ENCODE measurements at regions not wholly inside any gene's neighbourhood (a gene's known extent, or its start where the extent isn't known, plus 50 kb on each side); places are given as distances from the start of the nearest gene placed in this dataset.
A peak's percentile ranks its signal among the peaks of the same experiment; 100 is the strongest.

DNA sequence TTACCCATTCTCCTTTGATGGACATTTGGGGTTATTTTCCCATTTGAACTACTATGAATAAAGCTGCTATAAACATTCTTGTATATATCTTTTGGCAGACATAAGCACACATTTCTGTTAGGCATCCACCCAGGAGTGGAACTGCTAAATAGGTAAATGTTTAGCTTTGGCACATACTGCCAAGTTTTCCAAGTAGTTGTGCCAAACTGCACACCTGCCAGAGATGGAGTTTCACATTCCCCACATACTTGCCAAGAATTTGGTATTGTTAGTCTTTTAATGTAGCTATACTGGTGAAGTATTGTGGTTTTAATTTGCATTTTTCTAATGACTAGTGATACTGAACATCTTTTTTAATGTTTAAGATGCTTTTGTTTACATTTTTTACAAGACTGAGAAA is 201.0 kb downstream of the GXYLT1 start:
- H3K9me3 ChIP-seq (ENCODE audit: control insufficient read depth in 2 of 2, low read length in 2 of 2): peaks cover 0 to 3% of the 10 kb centered on the region in 2 donors
- no peaks in the 10 kb centered on the region for H3K4me1 ChIP-seq (ENCODE audit: control insufficient read depth in 2 of 2, insufficient read depth in 2 of 2, low read length in 2 of 2)
- H3K27ac ChIP-seq (ENCODE audit: low read depth in 2 of 2, low read length in 2 of 2): no peak overlapping the region
- H3K36me3 ChIP-seq (ENCODE audit: control insufficient read depth in 2 of 2, insufficient read depth in 2 of 2, low read length in 2 of 2): no peaks in the 10 kb centered on the region
- H3K27me3 ChIP-seq (ENCODE audit: control insufficient read depth in 2 of 2, insufficient read depth in 2 of 2, low read length in 2 of 2): no peaks in the 10 kb centered on the region
- no peak overlapping the region for H3K9ac ChIP-seq (ENCODE audit: low read depth in 1 of 2, low read length in 2 of 2)
- no peak overlapping the region for H3K4me3 ChIP-seq (ENCODE audit: low read length in 2 of 2)

DNA sequence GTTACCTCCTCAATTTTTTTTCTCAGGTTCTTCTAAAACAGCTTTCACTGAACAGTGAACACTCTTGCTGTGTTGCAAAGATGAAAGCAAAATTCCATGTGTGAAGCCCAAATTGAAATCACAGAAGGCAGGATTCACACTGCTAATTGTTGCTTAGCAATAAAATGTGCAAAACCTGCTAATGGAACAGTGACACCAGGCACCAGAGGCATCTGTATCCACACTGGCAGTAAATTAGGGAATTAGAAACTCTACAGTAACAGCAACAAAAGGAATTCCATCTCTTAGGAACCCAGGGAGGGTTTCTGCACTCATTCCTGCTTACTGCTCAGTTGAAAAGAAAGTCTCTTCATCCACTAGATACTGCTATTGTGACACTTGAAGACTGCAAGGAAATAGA is 202.3 kb downstream of the GXYLT1 start:
- no peaks in the 10 kb centered on the region for H3K4me1 ChIP-seq (ENCODE audit: control insufficient read depth in 2 of 2, insufficient read depth in 2 of 2, low read length in 2 of 2)
- no peak overlapping the region for H3K9ac ChIP-seq (ENCODE audit: low read depth in 1 of 2, low read length in 2 of 2)
- no peak overlapping the region for H3K27ac ChIP-seq (ENCODE audit: low read depth in 2 of 2, low read length in 2 of 2)
- H3K27me3 ChIP-seq (ENCODE audit: control insufficient read depth in 2 of 2, insufficient read depth in 2 of 2, low read length in 2 of 2): no peaks in the 10 kb centered on the region
- no peaks in the 10 kb centered on the region for H3K36me3 ChIP-seq (ENCODE audit: control insufficient read depth in 2 of 2, insufficient read depth in 2 of 2, low read length in 2 of 2)
- peaks cover 0 to 3% of the 10 kb centered on the region in 2 donors for H3K9me3 ChIP-seq (ENCODE audit: control insufficient read depth in 2 of 2, low read length in 2 of 2)
- no peak overlapping the region for H3K4me3 ChIP-seq (ENCODE audit: low read length in 2 of 2)

DNA sequence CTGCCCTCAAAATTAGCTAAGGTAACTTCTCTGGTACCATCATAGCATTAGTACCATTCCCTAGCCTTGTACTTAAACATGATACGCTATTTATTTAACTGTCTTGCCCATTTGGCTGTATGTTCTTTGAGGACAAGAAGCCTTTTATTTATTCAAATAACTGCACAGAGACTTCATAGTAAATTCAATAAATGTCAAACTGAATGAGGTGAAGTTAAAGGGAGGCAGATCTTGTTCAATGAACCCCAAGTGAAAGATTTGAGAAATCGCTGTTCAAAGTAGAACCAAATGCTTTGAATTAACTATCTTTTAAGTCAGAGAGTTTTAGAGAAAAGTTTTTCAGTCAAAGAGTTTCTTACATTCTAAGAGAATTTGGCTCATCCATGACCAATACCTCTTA is 203.6 kb downstream of the GXYLT1 start:
- H3K9ac ChIP-seq (ENCODE audit: low read depth in 1 of 2, low read length in 2 of 2): no peak overlapping the region
- H3K27me3 ChIP-seq (ENCODE audit: control insufficient read depth in 2 of 2, insufficient read depth in 2 of 2, low read length in 2 of 2): no peaks in the 10 kb centered on the region
- H3K36me3 ChIP-seq (ENCODE audit: control insufficient read depth in 2 of 2, insufficient read depth in 2 of 2, low read length in 2 of 2): no peaks in the 10 kb centered on the region
- no peaks in the 10 kb centered on the region for H3K4me1 ChIP-seq (ENCODE audit: control insufficient read depth in 2 of 2, insufficient read depth in 2 of 2, low read length in 2 of 2)
- no peak overlapping the region for H3K27ac ChIP-seq (ENCODE audit: low read depth in 2 of 2, low read length in 2 of 2)
- no peak overlapping the region for H3K4me3 ChIP-seq (ENCODE audit: low read length in 2 of 2)
- peaks cover 0 to 1% of the 10 kb centered on the region in 2 donors for H3K9me3 ChIP-seq (ENCODE audit: control insufficient read depth in 2 of 2, low read length in 2 of 2)

DNA sequence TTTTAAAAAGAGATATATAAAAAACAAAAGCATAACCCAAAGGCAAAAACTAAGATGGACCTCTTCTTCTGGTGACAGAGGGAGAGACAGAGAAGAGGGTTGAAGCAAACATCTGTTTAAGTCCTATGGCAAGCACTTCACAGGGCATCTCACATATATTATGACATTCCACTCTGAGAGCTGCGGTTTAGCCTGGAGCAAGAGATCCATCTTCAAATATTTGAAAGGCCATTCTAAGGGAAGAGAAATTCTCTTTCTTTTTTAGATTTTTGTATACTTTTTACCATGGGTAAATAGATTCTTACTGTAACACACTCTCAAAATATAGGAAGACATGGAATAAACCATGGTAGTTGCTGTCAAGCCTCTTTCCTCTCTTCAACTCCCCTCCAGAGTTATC is 204.1 kb downstream of the GXYLT1 start:
- no peaks in the 10 kb centered on the region for H3K4me1 ChIP-seq (ENCODE audit: control insufficient read depth in 2 of 2, insufficient read depth in 2 of 2, low read length in 2 of 2)
- no peak overlapping the region for H3K4me3 ChIP-seq (ENCODE audit: low read length in 2 of 2)
- no peak overlapping the region for H3K27ac ChIP-seq (ENCODE audit: low read depth in 2 of 2, low read length in 2 of 2)
- H3K36me3 ChIP-seq (ENCODE audit: control insufficient read depth in 2 of 2, insufficient read depth in 2 of 2, low read length in 2 of 2): no peaks in the 10 kb centered on the region
- H3K27me3 ChIP-seq (ENCODE audit: control insufficient read depth in 2 of 2, insufficient read depth in 2 of 2, low read length in 2 of 2): no peaks in the 10 kb centered on the region
- no peak overlapping the region for H3K9ac ChIP-seq (ENCODE audit: low read depth in 1 of 2, low read length in 2 of 2)
- H3K9me3 ChIP-seq (ENCODE audit: control insufficient read depth in 2 of 2, low read length in 2 of 2): no peaks in the 10 kb centered on the region

DNA sequence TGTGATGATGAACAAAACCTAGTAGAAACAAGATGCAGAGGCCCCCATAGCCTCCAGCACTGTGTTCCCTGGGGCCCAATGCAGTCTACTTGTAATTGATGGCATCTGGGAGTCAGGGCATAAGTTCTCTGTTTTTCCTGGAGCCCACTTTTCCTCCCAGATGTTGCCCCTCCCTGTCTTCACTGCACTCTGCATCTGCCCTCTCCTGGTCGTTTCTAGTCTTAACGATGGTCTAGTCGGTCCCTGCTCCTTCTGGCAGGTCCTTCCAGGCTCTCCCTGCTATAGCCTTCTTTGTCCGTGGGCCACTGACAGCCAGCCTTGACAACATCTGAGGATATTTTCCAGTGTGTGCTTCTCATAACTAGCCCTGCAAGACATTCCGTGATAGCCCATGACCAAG is 208.3 kb downstream of the GXYLT1 start:
- Histone ChIP-seq H3K9ac (ENCODE audit: low read depth in 1 of 2, low read length in 2 of 2) (no peak overlapping the region), H3K27me3 (ENCODE audit: control insufficient read depth in 2 of 2, insufficient read depth in 2 of 2, low read length in 2 of 2) (no peaks in the 10 kb centered on the region), H3K27ac (ENCODE audit: low read depth in 2 of 2, low read length in 2 of 2) (no peak overlapping the region), H3K4me1 (ENCODE audit: control insufficient read depth in 2 of 2, insufficient read depth in 2 of 2, low read length in 2 of 2) (peaks cover 0 to 2% of the 10 kb centered on the region in 2 donors), H3K36me3 (ENCODE audit: control insufficient read depth in 2 of 2, insufficient read depth in 2 of 2, low read length in 2 of 2) (no peaks in the 10 kb centered on the region), H3K4me3 (ENCODE audit: low read length in 2 of 2) (no peak overlapping the region), H3K9me3 (ENCODE audit: control insufficient read depth in 2 of 2, low read length in 2 of 2) (no peaks in the 10 kb centered on the region)

DNA sequence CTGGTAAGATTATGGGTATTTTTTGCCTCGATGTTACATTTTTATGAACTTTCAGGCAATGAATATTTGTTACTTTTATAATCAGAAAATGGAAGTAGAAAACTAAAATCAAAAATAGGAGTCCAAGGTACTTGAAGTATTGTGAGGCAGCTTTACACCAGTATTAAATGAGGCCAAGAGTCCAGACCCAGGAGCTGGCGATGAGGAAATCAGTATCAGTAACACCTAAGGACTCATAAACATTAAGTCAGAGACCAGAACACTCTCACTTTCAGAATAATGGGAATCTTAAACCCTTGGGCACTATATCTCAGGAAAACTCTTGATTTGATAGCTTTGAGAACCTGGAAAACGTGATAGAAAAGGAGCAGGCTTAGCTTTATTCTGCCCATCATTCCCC is 208.8 kb downstream of the GXYLT1 start:
- Histone ChIP-seq H3K4me1 (ENCODE audit: control insufficient read depth in 2 of 2, insufficient read depth in 2 of 2, low read length in 2 of 2) (peaks cover 0 to 2% of the 10 kb centered on the region in 2 donors), H3K9ac (ENCODE audit: low read depth in 1 of 2, low read length in 2 of 2) (no peak overlapping the region), H3K27ac (ENCODE audit: low read depth in 2 of 2, low read length in 2 of 2) (no peak overlapping the region), H3K27me3 (ENCODE audit: control insufficient read depth in 2 of 2, insufficient read depth in 2 of 2, low read length in 2 of 2) (no peaks in the 10 kb centered on the region), H3K9me3 (ENCODE audit: control insufficient read depth in 2 of 2, low read length in 2 of 2) (no peaks in the 10 kb centered on the region), H3K36me3 (ENCODE audit: control insufficient read depth in 2 of 2, insufficient read depth in 2 of 2, low read length in 2 of 2) (no peaks in the 10 kb centered on the region), H3K4me3 (ENCODE audit: low read length in 2 of 2) (no peak overlapping the region)

DNA sequence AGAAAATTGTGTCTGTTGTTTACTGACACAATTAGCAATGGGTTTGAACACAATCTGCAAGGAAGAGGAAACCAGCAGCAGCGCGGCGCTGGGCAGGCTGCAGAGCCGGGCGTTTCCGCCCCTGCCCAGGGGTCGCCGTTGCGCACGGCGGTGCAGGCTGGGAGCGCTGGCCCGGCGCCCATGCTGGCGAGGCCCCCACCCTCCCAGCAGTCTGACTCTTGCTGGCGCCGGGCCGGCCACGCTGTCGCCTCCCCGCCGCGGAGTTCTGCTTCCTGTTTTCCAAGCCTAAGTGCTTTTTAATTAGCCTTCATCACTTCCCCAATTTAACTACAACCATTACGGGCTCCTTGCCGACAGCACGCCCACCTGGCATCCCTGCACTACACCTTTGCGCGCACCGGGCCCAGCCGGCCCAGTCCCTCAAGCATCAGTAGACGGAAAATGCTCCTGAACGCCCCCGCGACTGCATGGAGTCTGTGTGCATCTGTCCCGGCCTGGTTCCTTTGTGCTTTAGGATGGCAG is 212.1 kb downstream of the GXYLT1 start:
- peak overlapping the region; percentile 45 to 68 for H3K4me3 ChIP-seq (ENCODE audit: low read length in 2 of 2)
- no peaks in the 10 kb centered on the region for H3K27me3 ChIP-seq (ENCODE audit: control insufficient read depth in 2 of 2, insufficient read depth in 2 of 2, low read length in 2 of 2)
- peak overlapping the region in 1 of 2 donors; percentile 12 for H3K9ac ChIP-seq (ENCODE audit: low read depth in 1 of 2, low read length in 2 of 2)
- H3K9me3 ChIP-seq (ENCODE audit: control insufficient read depth in 2 of 2, low read length in 2 of 2): no peaks in the 10 kb centered on the region
- peaks cover 0 to 2% of the 10 kb centered on the region in 2 donors for H3K4me1 ChIP-seq (ENCODE audit: control insufficient read depth in 2 of 2, insufficient read depth in 2 of 2, low read length in 2 of 2)
- H3K36me3 ChIP-seq (ENCODE audit: control insufficient read depth in 2 of 2, insufficient read depth in 2 of 2, low read length in 2 of 2): no peaks in the 10 kb centered on the region
- H3K27ac ChIP-seq (ENCODE audit: low read depth in 2 of 2, low read length in 2 of 2): no peak overlapping the region

DNA sequence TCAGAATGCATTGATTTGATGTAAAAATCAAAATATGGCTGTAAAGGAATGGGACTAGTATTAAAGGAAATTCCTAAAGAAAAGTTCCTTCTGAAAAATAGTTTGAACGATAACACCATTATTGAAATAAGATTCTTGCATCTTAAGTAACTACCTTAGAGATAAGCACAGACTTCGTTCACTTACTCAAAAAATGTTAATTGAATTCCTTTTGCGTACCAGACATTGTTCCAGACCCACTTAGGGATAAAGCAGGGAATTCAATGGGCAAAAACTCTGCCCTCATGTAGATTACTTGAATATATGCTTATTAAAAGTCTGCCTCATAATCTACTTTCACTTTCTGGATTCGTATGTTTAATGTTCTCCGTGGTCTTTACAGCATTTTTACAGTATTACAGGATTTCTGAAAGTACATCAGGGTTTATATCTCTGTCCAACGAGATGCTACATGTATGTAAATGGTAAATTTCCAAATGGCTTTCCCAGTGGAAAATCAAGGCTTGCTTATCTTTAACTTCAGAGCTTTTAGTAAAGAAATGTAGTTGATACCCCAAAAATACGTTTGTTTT is 213.7 kb downstream of the GXYLT1 start:
- H3K27ac ChIP-seq (ENCODE audit: low read depth in 2 of 2, low read length in 2 of 2): no peak overlapping the region
- peak overlapping the region in 1 of 2 donors; percentile 55 for H3K4me3 ChIP-seq (ENCODE audit: low read length in 2 of 2)
- H3K4me1 ChIP-seq (ENCODE audit: control insufficient read depth in 2 of 2, insufficient read depth in 2 of 2, low read length in 2 of 2): peaks cover 0 to 2% of the 10 kb centered on the region in 2 donors
- no peak overlapping the region for H3K9ac ChIP-seq (ENCODE audit: low read depth in 1 of 2, low read length in 2 of 2)
- H3K36me3 ChIP-seq (ENCODE audit: control insufficient read depth in 2 of 2, insufficient read depth in 2 of 2, low read length in 2 of 2): no peaks in the 10 kb centered on the region
- no peaks in the 10 kb centered on the region for H3K9me3 ChIP-seq (ENCODE audit: control insufficient read depth in 2 of 2, low read length in 2 of 2)
- H3K27me3 ChIP-seq (ENCODE audit: control insufficient read depth in 2 of 2, insufficient read depth in 2 of 2, low read length in 2 of 2): no peaks in the 10 kb centered on the region

DNA sequence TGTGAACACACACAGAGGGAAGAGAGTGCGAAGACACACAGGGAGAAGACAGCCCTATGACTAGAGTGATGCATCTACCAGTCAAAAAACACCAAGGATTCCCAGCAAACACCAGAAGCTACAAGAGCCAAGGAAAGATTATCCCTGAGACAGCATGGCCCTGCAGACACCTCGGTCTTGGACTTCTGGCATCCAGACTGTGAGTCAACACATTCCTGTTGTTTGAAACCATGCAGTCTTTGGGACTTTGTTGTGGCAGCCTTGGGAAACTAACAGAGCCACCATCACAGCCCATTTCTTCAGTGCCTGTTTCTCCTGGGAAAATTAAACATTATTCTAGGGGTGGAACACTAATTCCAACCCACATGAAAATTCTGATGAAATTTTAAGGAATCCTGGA is 220.6 kb downstream of the GXYLT1 start:
- no peaks in the 10 kb centered on the region for H3K4me1 ChIP-seq (ENCODE audit: control insufficient read depth in 2 of 2, insufficient read depth in 2 of 2, low read length in 2 of 2)
- no peaks in the 10 kb centered on the region for H3K36me3 ChIP-seq (ENCODE audit: control insufficient read depth in 2 of 2, insufficient read depth in 2 of 2, low read length in 2 of 2)
- no peaks in the 10 kb centered on the region for H3K27me3 ChIP-seq (ENCODE audit: control insufficient read depth in 2 of 2, insufficient read depth in 2 of 2, low read length in 2 of 2)
- no peaks in the 10 kb centered on the region for H3K9me3 ChIP-seq (ENCODE audit: control insufficient read depth in 2 of 2, low read length in 2 of 2)
- no peak overlapping the region for H3K9ac ChIP-seq (ENCODE audit: low read depth in 1 of 2, low read length in 2 of 2)
- no peak overlapping the region for H3K4me3 ChIP-seq (ENCODE audit: low read length in 2 of 2)
- no peak overlapping the region for H3K27ac ChIP-seq (ENCODE audit: low read depth in 2 of 2, low read length in 2 of 2)

DNA sequence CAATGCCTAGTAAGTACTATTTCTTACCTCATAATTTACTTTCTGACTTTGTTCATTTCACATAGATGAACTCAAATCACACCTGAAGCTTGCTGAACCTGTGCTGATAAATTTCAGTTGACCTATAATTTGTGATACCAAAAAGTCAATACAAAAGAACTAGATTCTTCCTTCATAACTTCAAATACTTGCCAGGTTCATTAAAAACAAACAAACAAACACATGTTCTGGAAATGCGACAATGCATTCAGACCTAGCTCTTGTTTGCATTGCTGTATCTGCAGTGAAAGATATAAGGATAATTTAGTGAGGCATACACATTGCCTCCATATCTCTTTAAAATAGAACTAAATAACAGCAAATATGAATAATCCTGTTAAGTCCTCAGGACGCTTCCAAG is 221.3 kb downstream of the GXYLT1 start:
- no peaks in the 10 kb centered on the region for H3K9me3 ChIP-seq (ENCODE audit: control insufficient read depth in 2 of 2, low read length in 2 of 2)
- H3K4me1 ChIP-seq (ENCODE audit: control insufficient read depth in 2 of 2, insufficient read depth in 2 of 2, low read length in 2 of 2): no peaks in the 10 kb centered on the region
- H3K27ac ChIP-seq (ENCODE audit: low read depth in 2 of 2, low read length in 2 of 2): no peak overlapping the region
- H3K9ac ChIP-seq (ENCODE audit: low read depth in 1 of 2, low read length in 2 of 2): no peak overlapping the region
- no peaks in the 10 kb centered on the region for H3K36me3 ChIP-seq (ENCODE audit: control insufficient read depth in 2 of 2, insufficient read depth in 2 of 2, low read length in 2 of 2)
- no peaks in the 10 kb centered on the region for H3K27me3 ChIP-seq (ENCODE audit: control insufficient read depth in 2 of 2, insufficient read depth in 2 of 2, low read length in 2 of 2)
- H3K4me3 ChIP-seq (ENCODE audit: low read length in 2 of 2): no peak overlapping the region

DNA sequence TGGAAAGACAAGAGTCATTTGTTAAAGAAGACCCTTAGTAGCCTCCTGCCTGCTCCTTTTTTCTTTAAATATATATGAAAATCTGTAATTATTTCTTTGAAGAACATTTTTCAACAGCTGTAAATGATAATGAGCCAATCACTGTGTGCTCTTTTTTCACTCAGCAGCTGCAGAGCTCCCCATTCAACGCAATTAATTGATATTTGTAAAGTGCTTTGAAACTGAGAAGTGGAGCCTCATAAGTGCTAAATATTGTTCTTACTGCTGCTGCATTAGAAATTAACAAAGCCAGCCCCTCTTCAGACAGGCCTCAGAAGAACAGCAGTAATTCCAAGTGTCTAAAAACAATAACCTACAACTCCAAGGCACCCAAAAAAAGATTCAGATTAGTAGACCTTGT is 224.3 kb downstream of the GXYLT1 start:
- no peak overlapping the region for H3K9ac ChIP-seq (ENCODE audit: low read depth in 1 of 2, low read length in 2 of 2)
- no peaks in the 10 kb centered on the region for H3K27me3 ChIP-seq (ENCODE audit: control insufficient read depth in 2 of 2, insufficient read depth in 2 of 2, low read length in 2 of 2)
- no peak overlapping the region for H3K4me3 ChIP-seq (ENCODE audit: low read length in 2 of 2)
- H3K9me3 ChIP-seq (ENCODE audit: control insufficient read depth in 2 of 2, low read length in 2 of 2): no peaks in the 10 kb centered on the region
- no peaks in the 10 kb centered on the region for H3K4me1 ChIP-seq (ENCODE audit: control insufficient read depth in 2 of 2, insufficient read depth in 2 of 2, low read length in 2 of 2)
- H3K36me3 ChIP-seq (ENCODE audit: control insufficient read depth in 2 of 2, insufficient read depth in 2 of 2, low read length in 2 of 2): no peaks in the 10 kb centered on the region
- H3K27ac ChIP-seq (ENCODE audit: low read depth in 2 of 2, low read length in 2 of 2): no peak overlapping the region

Data from mucosa of rectum (tissue), 2 donors.